GM19395 (cell line): ENCODE measurements at regions not wholly inside any gene's neighbourhood (a gene's known extent, or its start where the extent isn't known, plus 50 kb on each side); places are given as distances from the start of the nearest gene placed in this dataset.
"Not testable (repeated sequence)": the region's sequence is repeated elsewhere in the genome, so short reads cannot be mapped to it uniquely, and the experiment has no call there.

Experiments used
- ATAC-seq: cut with Tn5 transposase; IDR thresholded peaks from one replicate; pipeline ENCODE4 v1.9.1; 2021; ENCODE audit warnings: mild to moderate bottlenecking, moderate library complexity; ENCODE audit not compliant: unreplicated experiment

GRCh38 chr4:118410138-118410537 is 57.3 kb upstream of the PRSS12 start:
- no peak for ATAC-seq

DNA sequence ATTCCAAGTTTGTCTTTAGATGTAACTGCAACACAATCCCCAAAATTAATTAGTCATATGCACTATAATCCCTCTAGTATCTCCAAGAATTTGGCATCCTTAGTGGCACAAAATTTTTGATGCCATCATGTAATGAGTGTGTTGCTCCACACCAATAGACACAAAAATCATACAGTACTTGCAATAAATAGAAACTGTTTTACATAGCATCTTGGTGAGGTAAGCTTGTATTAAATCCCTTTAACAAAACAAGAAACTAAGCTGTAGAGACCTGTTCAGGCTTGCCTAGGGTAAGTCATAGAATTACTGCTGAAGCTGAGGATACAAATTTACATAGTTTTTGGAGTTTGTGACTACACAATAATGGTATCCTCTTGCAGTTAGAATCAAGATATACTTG is 64.5 kb upstream of the PRSS12 start:
- ATAC-seq, result no peak

DNA sequence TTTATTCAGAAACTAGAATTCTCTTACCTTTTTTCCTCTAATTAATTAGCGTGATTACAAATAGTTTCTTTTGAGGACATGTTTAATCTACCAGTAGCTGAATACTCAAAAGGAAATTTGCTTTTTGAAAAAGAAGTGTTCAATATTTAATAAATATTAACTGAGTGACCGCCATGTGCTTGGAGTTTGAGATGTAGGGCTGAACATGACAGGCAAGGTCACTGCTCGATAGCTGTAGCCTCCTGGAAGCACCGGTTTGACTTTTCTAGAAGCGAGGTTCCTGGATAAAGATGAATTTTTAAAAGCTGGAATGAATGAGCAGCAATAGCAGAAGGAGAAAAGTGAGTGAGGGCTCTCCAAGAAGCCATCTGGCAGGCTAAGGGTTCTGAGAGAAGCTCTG is 65.0 kb upstream of the PRSS12 start:
- ATAC-seq, result not testable (repeated sequence)

- not testable (repeated sequence) for ATAC-seq
Measured at GRCh38 chr4:118418396-118418795, 65.6 kb upstream of the PRSS12 start.

- not testable (repeated sequence) for ATAC-seq
Measured at GRCh38 chr4:118419626-118420025, 66.8 kb upstream of the PRSS12 start.

- ATAC-seq, result not testable (repeated sequence)
Measured at GRCh38 chr4:118424062-118424461, 71.3 kb upstream of the PRSS12 start.

DNA sequence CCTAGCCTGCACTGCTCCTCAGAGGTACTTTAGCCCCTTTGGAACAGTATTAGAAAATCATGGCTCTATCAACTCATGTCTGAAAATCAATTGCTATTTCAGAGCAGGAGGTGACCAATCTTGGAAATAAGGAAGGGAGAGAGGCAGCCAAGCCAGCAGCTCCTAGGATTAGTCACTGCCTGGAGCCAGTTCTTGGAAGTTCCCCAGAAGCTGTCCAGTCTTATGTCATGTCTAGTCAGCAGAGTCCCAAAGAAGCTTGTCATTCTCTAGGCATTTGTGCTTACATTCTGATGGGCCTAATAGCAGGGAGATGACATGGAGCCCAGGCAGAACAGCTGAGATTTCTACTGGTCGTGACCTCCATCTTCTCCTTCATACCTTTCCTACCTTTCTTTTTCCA is 76.1 kb upstream of the PRSS12 start:
- not testable (repeated sequence) for ATAC-seq

GRCh38 chr4:118432359-118432758 is 79.6 kb upstream of the PRSS12 start:
- not testable (repeated sequence) for ATAC-seq

- ATAC-seq, result not testable (repeated sequence)
Measured at GRCh38 chr4:118433612-118434375, 81.0 kb upstream of the PRSS12 start.

DNA sequence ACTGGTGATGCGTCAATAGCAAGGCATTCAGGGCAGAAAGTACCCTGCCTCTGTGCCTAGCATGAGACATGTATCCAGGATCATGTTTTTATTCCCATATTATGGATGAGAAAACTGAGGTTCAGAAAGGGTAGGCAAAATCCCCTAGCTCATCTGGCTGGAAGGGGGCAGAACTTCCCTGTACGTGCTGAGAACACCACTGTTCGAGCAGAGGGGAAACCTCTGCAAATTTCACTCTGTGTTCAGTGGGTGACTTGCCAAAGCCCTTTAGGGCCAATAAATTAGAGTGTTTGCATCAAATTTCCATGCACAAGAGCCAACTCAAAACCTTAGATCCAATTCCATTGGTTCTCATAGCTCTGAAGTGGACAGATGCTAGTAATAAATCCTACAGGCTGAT is 82.6 kb upstream of the PRSS12 start:
- ATAC-seq, result not testable (repeated sequence)

GRCh38 chr4:118442115-118442837 is 89.5 kb upstream of the PRSS12 start:
- ATAC-seq, result not testable (repeated sequence)

DNA sequence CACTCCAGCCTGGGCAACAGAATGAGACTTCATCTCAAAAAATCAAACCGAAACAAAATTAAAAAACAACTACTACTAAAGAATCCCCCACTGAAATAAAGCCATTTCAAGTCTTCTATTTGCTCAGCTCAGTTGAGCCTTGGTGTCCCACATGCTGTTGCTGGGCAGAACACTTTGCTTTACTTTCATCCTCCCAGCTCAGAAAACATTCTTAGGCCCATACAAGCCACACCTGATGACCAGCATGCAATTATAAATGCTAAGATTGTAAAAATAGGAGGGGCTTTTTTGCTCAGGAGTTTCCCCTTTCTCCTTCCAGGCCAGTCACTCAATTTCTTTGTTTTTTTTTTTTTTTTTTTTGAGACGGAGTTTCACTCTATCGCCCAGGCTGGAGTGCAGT is 94.6 kb upstream of the PRSS12 start:
- not testable (repeated sequence) for ATAC-seq

GRCh38 chr4:118454857-118455256 is 102.1 kb upstream of the PRSS12 start:
- not testable (repeated sequence) for ATAC-seq

GRCh38 chr4:118461435-118461834 is 108.6 kb upstream of the PRSS12 start:
- ATAC-seq, result not testable (repeated sequence)

GRCh38 chr4:118465831-118466230 is 113.0 kb upstream of the PRSS12 start:
- ATAC-seq, result not testable (repeated sequence)

DNA sequence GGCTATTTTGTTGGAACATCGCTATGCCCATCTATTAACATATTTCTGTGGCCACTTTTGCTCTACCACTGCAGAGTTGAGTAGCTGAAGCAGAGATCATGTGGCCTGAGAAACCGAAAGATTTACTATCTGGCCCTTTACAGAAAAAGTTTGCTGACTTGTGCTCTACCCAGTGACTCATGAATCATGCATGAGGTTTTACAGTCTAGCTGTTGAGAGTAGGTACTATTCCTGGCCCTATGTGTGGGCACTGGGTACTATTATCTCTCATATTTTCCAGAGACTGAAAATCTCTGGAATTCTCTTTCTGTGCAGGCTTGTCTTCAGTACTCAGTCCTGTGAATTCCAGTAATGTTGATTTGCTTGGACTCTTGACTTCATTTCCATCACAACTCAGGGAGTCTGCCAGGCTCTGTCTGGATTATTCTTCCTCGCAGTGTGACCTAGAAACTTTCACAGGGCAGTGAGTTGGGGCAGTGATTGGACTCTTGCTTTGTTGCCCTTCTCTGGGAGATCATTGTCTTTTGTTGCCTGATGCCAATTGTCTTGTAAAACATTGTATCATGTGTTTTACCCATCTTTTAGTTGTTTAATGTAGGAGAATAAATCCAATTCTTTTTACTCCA is 121.3 kb upstream of the PRSS12 start:
- not testable (repeated sequence) for ATAC-seq

GRCh38 chr4:118474771-118475170 is 122.0 kb upstream of the PRSS12 start:
- not testable (repeated sequence) for ATAC-seq

DNA sequence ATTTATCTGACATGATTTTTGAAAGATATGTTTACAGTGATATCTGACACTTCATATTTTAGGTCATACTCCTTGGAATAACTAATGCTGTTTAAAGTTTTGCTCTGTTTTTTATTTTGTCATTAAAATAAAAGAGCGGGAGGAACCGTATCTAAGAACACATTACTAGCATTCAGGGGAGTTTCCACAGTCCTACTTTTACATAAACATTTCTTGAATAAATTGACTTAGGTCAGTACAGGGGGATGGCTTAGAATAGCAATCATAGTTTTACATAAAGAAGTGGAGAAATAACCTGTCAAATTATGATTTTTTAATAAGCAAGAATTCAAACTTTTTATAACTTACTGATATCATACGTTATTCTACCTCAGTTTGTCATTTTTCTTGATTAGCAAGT is 123.1 kb upstream of the PRSS12 start:
- not testable (repeated sequence) for ATAC-seq

GRCh38 chr4:118477826-118478225 is 125.0 kb upstream of the PRSS12 start:
- not testable (repeated sequence) for ATAC-seq

GRCh38 chr4:118485801-118486314 is 133.1 kb upstream of the PRSS12 start:
- not testable (repeated sequence) for ATAC-seq

DNA sequence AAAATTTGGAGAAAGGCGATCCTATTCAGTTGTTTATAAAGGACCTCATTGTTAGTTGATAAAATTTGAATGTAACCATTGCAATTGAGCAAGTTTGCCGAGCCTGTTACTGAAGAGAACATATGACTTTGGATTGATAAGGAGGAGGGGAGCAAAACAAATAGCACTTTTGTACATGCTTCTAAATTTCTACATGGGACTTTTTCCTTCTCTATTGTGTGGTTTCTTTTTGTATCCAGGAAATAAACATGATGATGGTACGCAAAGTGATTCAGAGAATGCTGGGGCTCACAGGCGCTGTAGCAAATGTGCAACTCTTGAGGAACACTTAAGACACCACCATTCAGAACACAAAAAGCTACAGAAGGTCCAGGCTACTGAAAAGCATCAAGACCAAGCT is 140.2 kb upstream of the PRSS12 start:
- not testable (repeated sequence) for ATAC-seq
